ENCODE measurements at regions not wholly inside any gene's neighbourhood (a gene's known extent, or its start where the extent isn't known, plus 50 kb on each side); places are given as distances from the start of the nearest gene placed in this dataset.

DNA sequence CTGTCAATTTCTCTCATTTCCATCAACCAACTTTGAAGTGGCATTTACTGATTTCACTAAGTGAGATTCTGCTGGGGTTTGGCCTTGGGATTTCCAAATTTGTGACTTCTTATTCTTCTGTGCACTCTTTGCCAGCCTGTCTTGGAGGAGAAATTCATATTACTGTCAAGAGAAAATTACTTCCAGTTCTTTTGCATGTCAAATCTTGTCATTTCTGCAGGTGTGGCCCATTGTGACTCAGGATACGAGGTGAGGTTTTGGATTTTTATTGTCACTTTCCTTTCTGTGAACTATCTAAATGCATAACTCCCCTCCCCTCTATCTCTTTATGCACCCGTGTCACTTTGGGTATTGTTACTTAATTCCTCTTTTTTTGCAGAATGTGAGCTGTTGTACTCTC lies 102.6 kb upstream of the GUCY1A1 start:
- H4K20me1 ChIP-seq (ENCODE audit: insufficient read depth): no peaks in the 10 kb centered on the region
- POLR2A ChIA-PET: no interaction called here

More for the DNA sequence above, 102.6 kb upstream of the GUCY1A1 start:
- H3K9me2 ChIP-seq: no peaks in the 10 kb centered on the region
- no peak overlapping the region for H3K9ac ChIP-seq
- no peak for DNase-seq
- no peaks in the 10 kb centered on the region for H3F3A ChIP-seq (replicated peaks; ENCODE audit: insufficient read depth)
- H3K4me1 ChIP-seq (ENCODE audit: control insufficient read depth in 1 of 2, insufficient read depth in 2 of 2, low read depth in 1 of 2, low read length in 1 of 2): no peaks in the 10 kb centered on the region; a peak in 1 of 4 replicates
- TF ChIP-seq FOSL2 (IDR thresholded peaks at IDR 0.05; ENCODE audit: borderline replicate concordance, low read depth): no peak
- TF ChIP-seq POLR2AphosphoS5 (IDR thresholded peaks at IDR 0.05; ENCODE audit: low read depth, low read length): no peak
- no peak for TF ChIP-seq RXRA (IDR thresholded peaks at IDR 0.05; ENCODE audit: borderline replicate concordance, low read depth)
- no peak for TF ChIP-seq TAF1 (IDR thresholded peaks at IDR 0.05; ENCODE audit: borderline replicate concordance, low read depth, low read length)
- no peak for TF ChIP-seq TEAD4 (IDR thresholded peaks at IDR 0.05; ENCODE audit: borderline replicate concordance, insufficient read depth)
- TF ChIP-seq, protein P1, sequence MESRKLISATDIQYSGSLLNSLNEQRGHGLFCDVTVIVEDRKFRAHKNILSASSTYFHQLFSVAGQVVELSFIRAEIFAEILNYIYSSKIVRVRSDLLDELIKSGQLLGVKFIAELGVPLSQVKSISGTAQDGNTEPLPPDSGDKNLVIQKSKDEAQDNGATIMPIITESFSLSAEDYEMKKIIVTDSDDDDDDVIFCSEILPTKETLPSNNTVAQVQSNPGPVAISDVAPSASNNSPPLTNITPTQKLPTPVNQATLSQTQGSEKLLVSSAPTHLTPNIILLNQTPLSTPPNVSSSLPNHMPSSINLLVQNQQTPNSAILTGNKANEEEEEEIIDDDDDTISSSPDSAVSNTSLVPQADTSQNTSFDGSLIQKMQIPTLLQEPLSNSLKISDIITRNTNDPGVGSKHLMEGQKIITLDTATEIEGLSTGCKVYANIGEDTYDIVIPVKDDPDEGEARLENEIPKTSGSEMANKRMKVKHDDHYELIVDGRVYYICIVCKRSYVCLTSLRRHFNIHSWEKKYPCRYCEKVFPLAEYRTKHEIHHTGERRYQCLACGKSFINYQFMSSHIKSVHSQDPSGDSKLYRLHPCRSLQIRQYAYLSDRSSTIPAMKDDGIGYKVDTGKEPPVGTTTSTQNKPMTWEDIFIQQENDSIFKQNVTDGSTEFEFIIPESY (IDR thresholded peaks at IDR 0.05; ENCODE audit: borderline replicate concordance, low read depth): no peak
- no peak for TF ChIP-seq YY1 (IDR thresholded peaks at IDR 0.05; ENCODE audit: low read depth)
- TF ChIP-seq RFX5 (IDR thresholded peaks at IDR 0.05; ENCODE audit: low read length): no peak
- no peak for TF ChIP-seq MEF2A (IDR thresholded peaks at IDR 0.05; ENCODE audit: borderline replicate concordance, low read depth)
- TF ChIP-seq, protein P2, sequence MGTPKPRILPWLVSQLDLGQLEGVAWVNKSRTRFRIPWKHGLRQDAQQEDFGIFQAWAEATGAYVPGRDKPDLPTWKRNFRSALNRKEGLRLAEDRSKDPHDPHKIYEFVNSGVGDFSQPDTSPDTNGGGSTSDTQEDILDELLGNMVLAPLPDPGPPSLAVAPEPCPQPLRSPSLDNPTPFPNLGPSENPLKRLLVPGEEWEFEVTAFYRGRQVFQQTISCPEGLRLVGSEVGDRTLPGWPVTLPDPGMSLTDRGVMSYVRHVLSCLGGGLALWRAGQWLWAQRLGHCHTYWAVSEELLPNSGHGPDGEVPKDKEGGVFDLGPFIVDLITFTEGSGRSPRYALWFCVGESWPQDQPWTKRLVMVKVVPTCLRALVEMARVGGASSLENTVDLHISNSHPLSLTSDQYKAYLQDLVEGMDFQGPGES (IDR thresholded peaks at IDR 0.05; ENCODE audit: low read depth, low read length): no peak
- TF ChIP-seq CHD2 (IDR thresholded peaks at IDR 0.05; ENCODE audit: low read length, partially characterized antibody): no peak
- no peak for TF ChIP-seq GATA2 (CRISPR knock-in tag; IDR thresholded peaks at IDR 0.05)
- no peak for TF ChIP-seq SIN3A (IDR thresholded peaks at IDR 0.05; ENCODE audit: borderline replicate concordance, low read depth, low read length)
- no peak for TF ChIP-seq GABPA (IDR thresholded peaks at IDR 0.05; ENCODE audit: low read depth)
- no peak for TF ChIP-seq EP300 (IDR thresholded peaks at IDR 0.05; ENCODE audit: borderline replicate concordance in 1 of 2, low read depth in 1 of 2, low read length in 1 of 2)
- TF ChIP-seq, protein P3, sequence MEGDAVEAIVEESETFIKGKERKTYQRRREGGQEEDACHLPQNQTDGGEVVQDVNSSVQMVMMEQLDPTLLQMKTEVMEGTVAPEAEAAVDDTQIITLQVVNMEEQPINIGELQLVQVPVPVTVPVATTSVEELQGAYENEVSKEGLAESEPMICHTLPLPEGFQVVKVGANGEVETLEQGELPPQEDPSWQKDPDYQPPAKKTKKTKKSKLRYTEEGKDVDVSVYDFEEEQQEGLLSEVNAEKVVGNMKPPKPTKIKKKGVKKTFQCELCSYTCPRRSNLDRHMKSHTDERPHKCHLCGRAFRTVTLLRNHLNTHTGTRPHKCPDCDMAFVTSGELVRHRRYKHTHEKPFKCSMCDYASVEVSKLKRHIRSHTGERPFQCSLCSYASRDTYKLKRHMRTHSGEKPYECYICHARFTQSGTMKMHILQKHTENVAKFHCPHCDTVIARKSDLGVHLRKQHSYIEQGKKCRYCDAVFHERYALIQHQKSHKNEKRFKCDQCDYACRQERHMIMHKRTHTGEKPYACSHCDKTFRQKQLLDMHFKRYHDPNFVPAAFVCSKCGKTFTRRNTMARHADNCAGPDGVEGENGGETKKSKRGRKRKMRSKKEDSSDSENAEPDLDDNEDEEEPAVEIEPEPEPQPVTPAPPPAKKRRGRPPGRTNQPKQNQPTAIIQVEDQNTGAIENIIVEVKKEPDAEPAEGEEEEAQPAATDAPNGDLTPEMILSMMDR (IDR thresholded peaks at IDR 0.05): no peak
- TF ChIP-seq, protein P4, sequence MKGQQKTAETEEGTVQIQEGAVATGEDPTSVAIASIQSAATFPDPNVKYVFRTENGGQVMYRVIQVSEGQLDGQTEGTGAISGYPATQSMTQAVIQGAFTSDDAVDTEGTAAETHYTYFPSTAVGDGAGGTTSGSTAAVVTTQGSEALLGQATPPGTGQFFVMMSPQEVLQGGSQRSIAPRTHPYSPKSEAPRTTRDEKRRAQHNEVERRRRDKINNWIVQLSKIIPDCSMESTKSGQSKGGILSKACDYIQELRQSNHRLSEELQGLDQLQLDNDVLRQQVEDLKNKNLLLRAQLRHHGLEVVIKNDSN (IDR thresholded peaks at IDR 0.05; ENCODE audit: borderline replicate concordance, low read depth): no peak
- TF ChIP-seq MXI1 (IDR thresholded peaks at IDR 0.05; ENCODE audit: low read depth, low read length): no peak
- no peak for TF ChIP-seq EZH2phosphoT487 (IDR thresholded peaks at IDR 0.05; ENCODE audit: borderline replicate concordance, low read depth)
- H3K27ac ChIP-seq (ENCODE audit: low read depth in 2 of 2, low read length in 1 of 2): no peak overlapping the region
- no peak overlapping the region for H2AFZ ChIP-seq (ENCODE audit: low read depth)
- no peaks in the 10 kb centered on the region for H3K79me2 ChIP-seq (ENCODE audit: insufficient read depth)
- no peaks in the 10 kb centered on the region for H3K36me3 ChIP-seq (replicated peaks in 1 of 2; ENCODE audit: control insufficient read depth in 1 of 2, insufficient read depth in 2 of 2, low read length in 1 of 2)
- no peak overlapping the region for H3K4me3 ChIP-seq (ENCODE audit: low read depth in 2 of 2, low read length in 1 of 2)
- no peaks in the 10 kb centered on the region for H3K27me3 ChIP-seq (ENCODE audit: insufficient read depth)
- H3K4me2 ChIP-seq: no peak overlapping the region
- H3K9me3 ChIP-seq: no peaks in the 10 kb centered on the region
- 35% methylated on average over 2 of the region's 2 CpGs for WGBS (ENCODE audit: low lambda C conversion rate)
- CTCF ChIA-PET: interaction anchor here (1.0 kb wide), 1 partner anchor 246 kb away, joined by 3 read pairs; no protein-coding TSS in a partner anchor
